ENCODE measurements at regions not wholly inside any gene's neighbourhood (a gene's known extent, or its start where the extent isn't known, plus 50 kb on each side); places are given as distances from the start of the nearest gene placed in this dataset.

DNA sequence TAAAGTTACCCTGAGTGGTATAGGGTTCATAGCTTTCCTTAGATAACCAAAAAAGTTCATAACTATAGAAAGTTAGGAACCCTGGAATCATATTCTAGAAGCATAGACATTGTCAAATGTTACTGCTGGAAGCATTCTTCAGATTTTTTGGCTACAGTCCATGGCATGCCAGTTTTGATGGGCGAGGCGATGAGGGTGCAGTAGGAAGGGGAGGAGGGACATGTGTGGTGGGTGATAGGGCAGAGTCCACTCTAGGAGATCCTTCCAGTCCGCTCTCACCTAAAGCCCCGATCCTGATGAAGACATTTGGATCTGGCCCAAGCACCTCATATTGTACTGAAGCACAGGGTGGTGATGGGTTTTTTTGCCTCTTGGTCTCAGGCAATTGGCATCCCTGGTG is 91.8 kb downstream of the HRH4 start:
- no peaks in the 10 kb centered on the region for H4K20me1 ChIP-seq (ENCODE audit: insufficient read depth, low read length, poor library complexity, severe bottlenecking)
- H3K79me2 ChIP-seq (ENCODE audit: insufficient read depth, low read length), result no peaks in the 10 kb centered on the region
- no peak overlapping the region for H3K4me3 ChIP-seq (ENCODE audit: low read length, poor library complexity, severe bottlenecking)
- TF ChIP-seq, protein P1, sequence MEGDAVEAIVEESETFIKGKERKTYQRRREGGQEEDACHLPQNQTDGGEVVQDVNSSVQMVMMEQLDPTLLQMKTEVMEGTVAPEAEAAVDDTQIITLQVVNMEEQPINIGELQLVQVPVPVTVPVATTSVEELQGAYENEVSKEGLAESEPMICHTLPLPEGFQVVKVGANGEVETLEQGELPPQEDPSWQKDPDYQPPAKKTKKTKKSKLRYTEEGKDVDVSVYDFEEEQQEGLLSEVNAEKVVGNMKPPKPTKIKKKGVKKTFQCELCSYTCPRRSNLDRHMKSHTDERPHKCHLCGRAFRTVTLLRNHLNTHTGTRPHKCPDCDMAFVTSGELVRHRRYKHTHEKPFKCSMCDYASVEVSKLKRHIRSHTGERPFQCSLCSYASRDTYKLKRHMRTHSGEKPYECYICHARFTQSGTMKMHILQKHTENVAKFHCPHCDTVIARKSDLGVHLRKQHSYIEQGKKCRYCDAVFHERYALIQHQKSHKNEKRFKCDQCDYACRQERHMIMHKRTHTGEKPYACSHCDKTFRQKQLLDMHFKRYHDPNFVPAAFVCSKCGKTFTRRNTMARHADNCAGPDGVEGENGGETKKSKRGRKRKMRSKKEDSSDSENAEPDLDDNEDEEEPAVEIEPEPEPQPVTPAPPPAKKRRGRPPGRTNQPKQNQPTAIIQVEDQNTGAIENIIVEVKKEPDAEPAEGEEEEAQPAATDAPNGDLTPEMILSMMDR (conservative IDR thresholded peaks at IDR 0.05; ENCODE audit: low read length), result no peak
- TF ChIP-seq EZH2phosphoT487 (IDR thresholded peaks at IDR 0.05; ENCODE audit: borderline replicate concordance), result no peak
- H3K4me2 ChIP-seq (ENCODE audit: low read depth, low read length, poor library complexity, severe bottlenecking), result no peak overlapping the region
- peaks cover 15% of the 10 kb centered on the region for H3K4me1 ChIP-seq (ENCODE audit: insufficient read depth, low read length, poor library complexity, severe bottlenecking)
- H3K9me2 ChIP-seq (replicated peaks; ENCODE audit: low read depth, low read length), result no peaks in the 10 kb centered on the region
- H3K9me3 ChIP-seq (ENCODE audit: insufficient read depth, low read depth, low read length), result no peaks in the 10 kb centered on the region
- H3K27me3 ChIP-seq (ENCODE audit: insufficient read depth, low read length, poor library complexity, severe bottlenecking), result no peaks in the 10 kb centered on the region
- no peaks in the 10 kb centered on the region for H3F3A ChIP-seq (ENCODE audit: low read depth)
- no peaks in the 10 kb centered on the region for H3K36me3 ChIP-seq (ENCODE audit: insufficient read depth, low read length)
- H2AFZ ChIP-seq (ENCODE audit: low read length), result peak overlapping the region; percentile 48; the same call in 1 of the 2 replicates
- no peak overlapping the region for H3K9ac ChIP-seq (ENCODE audit: low read depth, low read length, poor library complexity, severe bottlenecking)

- Histone ChIP-seq H3K9ac (ENCODE audit: low read depth, low read length, poor library complexity, severe bottlenecking) (no peak overlapping the region), H3K4me1 (ENCODE audit: insufficient read depth, low read length, poor library complexity, severe bottlenecking) (peaks cover 15% of the 10 kb centered on the region), H2AFZ (ENCODE audit: low read length) (peak overlapping the region; percentile 77), H3K4me2 (ENCODE audit: low read depth, low read length, poor library complexity, severe bottlenecking) (peak overlapping the region; percentile 44), H4K20me1 (ENCODE audit: insufficient read depth, low read length, poor library complexity, severe bottlenecking) (no peaks in the 10 kb centered on the region), H3K9me3 (ENCODE audit: insufficient read depth, low read depth, low read length) (no peaks in the 10 kb centered on the region), H3K27me3 (ENCODE audit: insufficient read depth, low read length, poor library complexity, severe bottlenecking) (no peaks in the 10 kb centered on the region), H3K9me2 (replicated peaks; ENCODE audit: low read depth, low read length) (no peaks in the 10 kb centered on the region), H3K79me2 (ENCODE audit: insufficient read depth, low read length) (no peaks in the 10 kb centered on the region), H3F3A (ENCODE audit: low read depth) (no peaks in the 10 kb centered on the region), H3K4me3 (ENCODE audit: low read length, poor library complexity, severe bottlenecking) (peak overlapping the region; percentile 2), H3K36me3 (ENCODE audit: insufficient read depth, low read length) (no peaks in the 10 kb centered on the region)
- TF ChIP-seq EZH2phosphoT487 (IDR thresholded peaks at IDR 0.05; ENCODE audit: borderline replicate concordance), result no peak
- TF ChIP-seq, protein P1 (conservative IDR thresholded peaks at IDR 0.05; ENCODE audit: low read length), result no peak
These were observed 93.3 kb downstream of the HRH4 start for GRCh38 chr18:24553571-24554285.

DNA sequence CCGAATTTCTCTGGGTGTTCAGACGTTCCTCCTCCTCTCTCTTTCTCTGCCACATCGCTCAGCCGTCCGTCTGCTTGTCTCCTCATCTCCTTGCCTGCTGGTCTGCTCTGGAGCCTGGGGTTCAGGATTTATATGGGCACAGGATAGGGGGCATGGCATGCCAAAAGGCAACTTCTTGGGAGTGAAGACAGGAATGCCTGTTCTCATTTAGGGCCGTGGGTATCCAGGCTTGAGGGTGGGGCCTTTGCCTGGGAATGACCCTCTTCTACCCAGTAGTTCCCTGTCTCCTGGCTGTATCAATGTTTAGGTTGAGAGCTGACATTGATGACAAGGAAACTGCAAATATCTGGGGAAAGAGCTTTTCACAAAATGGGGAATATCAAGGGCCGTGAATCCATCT is 98.0 kb downstream of the HRH4 start:
- H3K9me3 ChIP-seq (ENCODE audit: insufficient read depth, low read depth, low read length), result no peaks in the 10 kb centered on the region
- no peaks in the 10 kb centered on the region for H3K9me2 ChIP-seq (replicated peaks; ENCODE audit: low read depth, low read length)
- peaks cover 7% of the 10 kb centered on the region for H3K4me1 ChIP-seq (ENCODE audit: insufficient read depth, low read length, poor library complexity, severe bottlenecking)
- TF ChIP-seq EZH2phosphoT487 (IDR thresholded peaks at IDR 0.05; ENCODE audit: borderline replicate concordance), result no peak
- TF ChIP-seq, protein P1 (conservative IDR thresholded peaks at IDR 0.05; ENCODE audit: low read length), result no peak
- H3K9ac ChIP-seq (ENCODE audit: low read depth, low read length, poor library complexity, severe bottlenecking), result no peak overlapping the region
- H3K36me3 ChIP-seq (ENCODE audit: insufficient read depth, low read length), result no peaks in the 10 kb centered on the region
- H2AFZ ChIP-seq (ENCODE audit: low read length), result no peak overlapping the region
- no peaks in the 10 kb centered on the region for H3F3A ChIP-seq (ENCODE audit: low read depth)
- H4K20me1 ChIP-seq (ENCODE audit: insufficient read depth, low read length, poor library complexity, severe bottlenecking), result no peaks in the 10 kb centered on the region
- H3K79me2 ChIP-seq (ENCODE audit: insufficient read depth, low read length), result no peaks in the 10 kb centered on the region
- H3K27me3 ChIP-seq (ENCODE audit: insufficient read depth, low read length, poor library complexity, severe bottlenecking), result no peaks in the 10 kb centered on the region
- H3K4me3 ChIP-seq (ENCODE audit: low read length, poor library complexity, severe bottlenecking), result no peak overlapping the region
- H3K4me2 ChIP-seq (ENCODE audit: low read depth, low read length, poor library complexity, severe bottlenecking), result no peak overlapping the region

Data from Loucy (cell line).